Activated CD4-positive, alpha-beta T cell treated with anti-CD3 and anti-CD28 coated beads, Interleukin-2, amount 10 ng/mL, durations not matched to agents 7 days and 5 days (primary cell): ENCODE measurements at regions not wholly inside any gene's neighbourhood (a gene's known extent, or its start where the extent isn't known, plus 50 kb on each side); places are given as distances from the start of the nearest gene placed in this dataset.
"Not testable (repeated sequence)": the region's sequence is repeated elsewhere in the genome, so short reads cannot be mapped to it uniquely, and the experiment has no call there.

Experiments used
- CTCF ChIA-PET: fragments of 350-600 bp; sonication (Branson Sonifier 250); formaldehyde crosslinking; loops from one replicate; lab custom pipeline; 2021; ENCODE audit warnings: antibody characterized with exemption; lab: Charles Lee
- POLR2A ChIA-PET: fragments of 350-600 bp; sonication (Branson Sonifier 250); formaldehyde crosslinking; loops from one replicate; lab custom pipeline; 2021; ENCODE audit warnings: antibody characterized with exemption; lab: Charles Lee
- DNase-seq: peaks from one replicate; pipeline ENCODE4 v3.0.0-alpha.2; 2020
- H3K27ac Mint-ChIP-seq: one replicate; pipeline ENCODE4 v1.8.0; 2021; ENCODE audit warnings: mild to moderate bottlenecking, moderate library complexity, mixed read lengths
- H3K27me3 Mint-ChIP-seq: one replicate; pipeline ENCODE4 v1.8.0; 2021; ENCODE audit warnings: mixed read lengths
- H3K36me3 Mint-ChIP-seq: one replicate; pipeline ENCODE4 v1.8.0; 2021; ENCODE audit warnings: low read depth, mixed read lengths
- H3K4me1 Mint-ChIP-seq: one replicate; pipeline ENCODE4 v1.8.0; 2021; ENCODE audit warnings: mixed read lengths
- H3K4me3 Mint-ChIP-seq: one replicate; pipeline ENCODE4 v1.8.0; 2021; ENCODE audit warnings: mild to moderate bottlenecking, moderate library complexity, mixed read lengths
- H3K9me3 Mint-ChIP-seq: one replicate; pipeline ENCODE4 v1.8.0; 2021; ENCODE audit warnings: mixed read lengths

DNA sequence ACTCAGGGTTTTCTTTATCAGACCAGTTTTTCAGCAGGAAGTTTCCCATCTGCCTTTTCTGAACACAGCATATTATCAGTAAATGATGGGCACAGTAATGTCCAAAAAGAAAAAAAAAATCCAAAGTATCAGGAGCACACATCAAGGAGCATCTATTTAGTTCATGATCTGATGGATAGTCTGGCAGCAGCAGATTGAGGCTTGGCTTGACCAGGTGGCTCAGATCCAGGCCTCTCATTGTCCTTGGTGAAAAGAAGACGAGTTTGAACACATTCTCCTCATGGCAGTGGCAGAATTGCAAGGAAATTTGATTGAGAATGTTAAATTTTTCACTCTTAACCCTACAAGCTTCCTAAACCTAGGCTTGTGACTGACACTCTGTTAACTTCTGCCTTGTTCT, 192.9 kb downstream of the OXSM start:
- Mint-ChIP-seq H3K9me3 (no peaks in the 10 kb centered on the region), H3K27ac (no peak overlapping the region), H3K27me3 (no peaks in the 10 kb centered on the region), H3K4me1 (no peaks in the 10 kb centered on the region), H3K36me3 (no peaks in the 10 kb centered on the region), H3K4me3 (no peak overlapping the region)
- CTCF ChIA-PET: no interaction called here
- POLR2A ChIA-PET: no interaction called here
- DNase-seq: no peak

DNA sequence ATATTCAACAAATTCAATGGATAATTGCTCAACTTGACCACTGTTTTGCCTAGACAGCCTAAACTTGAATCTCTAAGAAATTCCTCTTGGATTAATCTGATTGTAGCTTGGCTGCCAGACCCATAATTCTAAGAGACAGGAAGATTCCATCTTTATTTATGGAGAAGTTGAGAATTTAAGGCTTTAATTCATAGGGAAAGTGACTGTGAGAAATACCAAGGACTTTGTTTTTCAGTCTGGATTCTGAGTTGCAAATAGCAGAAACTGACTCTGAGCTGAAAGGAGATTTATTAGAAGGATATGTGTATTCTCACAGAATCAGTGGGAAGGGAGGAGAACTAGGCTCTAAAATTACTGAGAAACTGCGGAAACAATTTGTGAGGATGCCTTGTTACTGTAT, 195.7 kb downstream of the OXSM start:
- H3K27me3 Mint-ChIP-seq: no peaks in the 10 kb centered on the region
- H3K9me3 Mint-ChIP-seq: no peaks in the 10 kb centered on the region
- no peak overlapping the region for H3K4me3 Mint-ChIP-seq
- H3K36me3 Mint-ChIP-seq: no peaks in the 10 kb centered on the region
- ChIA-PET CTCF (no interaction called here), POLR2A (no interaction called here)
- no peak for DNase-seq
- H3K27ac Mint-ChIP-seq: no peak overlapping the region
- no peaks in the 10 kb centered on the region for H3K4me1 Mint-ChIP-seq

DNA sequence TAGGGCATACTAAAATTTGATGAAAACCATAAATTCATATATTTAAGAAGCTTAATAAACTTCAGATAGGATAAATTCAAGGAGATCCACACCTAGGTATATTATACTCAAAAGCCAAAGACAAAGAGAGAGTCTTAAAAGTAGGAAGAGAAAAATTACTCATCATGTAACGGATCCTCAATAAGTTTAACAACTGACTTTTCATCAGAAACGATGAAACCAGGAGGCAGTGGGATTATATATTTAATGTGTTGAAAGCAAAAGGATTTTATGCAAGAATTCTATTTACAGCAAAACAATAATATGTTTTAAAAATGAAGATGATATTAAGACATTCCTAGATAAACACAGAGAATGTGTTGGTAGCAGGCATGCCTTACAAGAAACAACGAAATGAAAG, 202.7 kb downstream of the OXSM start:
- no peak for DNase-seq
- POLR2A ChIA-PET: no interaction called here
- CTCF ChIA-PET: no interaction called here
- Mint-ChIP-seq H3K4me3 (no peak overlapping the region), H3K4me1 (no peaks in the 10 kb centered on the region), H3K9me3 (peaks cover 16% of the 10 kb centered on the region), H3K36me3 (no peaks in the 10 kb centered on the region), H3K27ac (no peak overlapping the region), H3K27me3 (no peaks in the 10 kb centered on the region)

DNA sequence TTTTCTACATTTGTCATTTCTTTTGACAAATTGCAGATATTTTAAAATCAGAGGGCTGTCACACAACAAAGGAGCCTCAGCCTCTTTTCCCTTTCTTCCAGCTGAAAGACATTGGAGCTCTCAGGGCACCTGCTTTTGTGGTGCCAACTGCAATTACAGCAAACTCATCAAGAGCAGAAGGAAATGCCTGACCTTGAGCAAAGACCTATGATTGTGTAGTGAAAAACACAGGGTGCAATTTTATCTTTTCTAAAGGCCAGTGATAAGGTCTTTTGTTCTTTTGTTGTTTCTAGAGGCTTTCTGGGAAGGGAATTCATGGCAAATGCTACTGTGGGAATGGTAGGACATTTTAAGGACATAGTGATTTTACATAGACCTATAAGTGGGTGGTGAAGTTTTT, 214.3 kb downstream of the OXSM start:
- H3K9me3 Mint-ChIP-seq: peaks cover 5% of the 10 kb centered on the region
- ChIA-PET POLR2A (no interaction called here), CTCF (no interaction called here)
- no peaks in the 10 kb centered on the region for H3K4me1 Mint-ChIP-seq
- H3K36me3 Mint-ChIP-seq: no peaks in the 10 kb centered on the region
- no peak overlapping the region for H3K4me3 Mint-ChIP-seq
- no peak for DNase-seq
- H3K27me3 Mint-ChIP-seq: no peaks in the 10 kb centered on the region
- no peak overlapping the region for H3K27ac Mint-ChIP-seq

DNA sequence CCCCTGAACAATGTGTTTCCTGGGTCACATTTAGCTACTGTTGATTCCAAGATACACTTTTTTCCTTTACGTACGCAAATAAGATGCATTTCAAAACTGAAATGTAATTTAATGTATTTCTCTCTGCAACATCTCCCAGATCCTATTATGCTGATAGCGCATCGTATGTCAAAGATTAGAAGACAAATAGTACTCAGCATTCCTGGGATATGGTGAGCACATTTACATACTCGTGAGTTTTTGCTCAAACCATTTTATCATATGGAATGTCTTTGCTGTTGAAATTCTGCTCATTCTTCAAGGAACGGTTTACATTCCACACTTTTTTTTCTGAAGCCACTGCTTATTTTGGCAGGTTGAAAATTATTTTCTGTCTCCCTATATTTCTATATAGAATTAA, 221.4 kb downstream of the OXSM start:
- POLR2A ChIA-PET: no interaction called here
- DNase-seq: no peak
- Mint-ChIP-seq H3K4me1 (no peaks in the 10 kb centered on the region), H3K27me3 (no peaks in the 10 kb centered on the region), H3K27ac (no peak overlapping the region), H3K4me3 (no peak overlapping the region), H3K9me3 (no peaks in the 10 kb centered on the region), H3K36me3 (no peaks in the 10 kb centered on the region)
- CTCF ChIA-PET: no interaction called here

DNA sequence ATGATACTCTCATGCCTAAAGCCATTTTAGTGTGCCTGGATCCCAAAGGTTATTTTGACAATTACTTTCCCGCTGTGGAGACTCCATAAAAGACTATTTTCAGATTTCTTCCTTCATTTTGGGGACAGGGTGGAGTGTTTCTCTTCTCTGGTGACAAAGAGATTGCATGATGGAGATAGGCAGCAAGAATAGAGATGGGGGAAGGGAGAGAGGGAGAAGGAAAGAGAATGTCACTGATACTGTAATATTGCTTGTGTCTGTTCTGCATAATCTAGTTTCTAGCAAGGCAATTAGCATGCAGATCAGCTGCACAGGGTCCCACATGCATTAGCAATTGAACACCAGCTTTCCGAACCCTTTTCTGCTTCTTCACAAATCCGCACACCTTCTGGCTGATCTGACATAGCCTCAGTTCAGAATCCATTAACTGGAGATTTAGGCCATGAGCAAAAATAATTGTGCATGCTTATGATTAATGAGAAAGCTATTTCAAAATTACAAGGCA, 222.4 kb downstream of the OXSM start:
- Mint-ChIP-seq H3K4me3 (no peak overlapping the region), H3K27ac (no peak overlapping the region), H3K27me3 (no peaks in the 10 kb centered on the region), H3K4me1 (no peaks in the 10 kb centered on the region), H3K36me3 (no peaks in the 10 kb centered on the region), H3K9me3 (no peaks in the 10 kb centered on the region)
- CTCF ChIA-PET: no interaction called here
- DNase-seq: no peak
- POLR2A ChIA-PET: no interaction called here

DNA sequence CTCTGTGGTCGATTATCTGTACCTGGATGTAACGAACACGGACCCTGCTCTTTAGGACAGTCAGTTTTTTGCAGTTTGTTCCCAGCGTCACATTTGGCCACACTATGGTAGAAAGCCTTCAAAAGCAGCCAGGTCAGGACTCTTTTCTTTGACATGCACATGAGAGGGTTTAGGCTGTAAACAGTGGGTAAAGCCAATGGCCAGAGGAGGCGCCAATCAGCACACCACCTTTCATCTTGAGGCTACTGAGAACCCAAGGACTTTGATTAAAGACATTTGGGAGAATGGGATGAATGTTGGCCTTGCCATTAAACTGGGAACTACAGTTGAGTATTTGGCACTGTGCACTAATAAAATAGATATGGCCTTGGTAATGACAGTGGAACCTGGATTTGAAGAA, 225.9 kb downstream of the OXSM start:
- ChIA-PET CTCF (no interaction called here), POLR2A (no interaction called here)
- Mint-ChIP-seq H3K27me3 (no peaks in the 10 kb centered on the region), H3K27ac (no peak overlapping the region), H3K4me3 (no peak overlapping the region), H3K9me3 (no peaks in the 10 kb centered on the region), H3K4me1 (no peaks in the 10 kb centered on the region), H3K36me3 (no peaks in the 10 kb centered on the region)
- DNase-seq: no peak

DNA sequence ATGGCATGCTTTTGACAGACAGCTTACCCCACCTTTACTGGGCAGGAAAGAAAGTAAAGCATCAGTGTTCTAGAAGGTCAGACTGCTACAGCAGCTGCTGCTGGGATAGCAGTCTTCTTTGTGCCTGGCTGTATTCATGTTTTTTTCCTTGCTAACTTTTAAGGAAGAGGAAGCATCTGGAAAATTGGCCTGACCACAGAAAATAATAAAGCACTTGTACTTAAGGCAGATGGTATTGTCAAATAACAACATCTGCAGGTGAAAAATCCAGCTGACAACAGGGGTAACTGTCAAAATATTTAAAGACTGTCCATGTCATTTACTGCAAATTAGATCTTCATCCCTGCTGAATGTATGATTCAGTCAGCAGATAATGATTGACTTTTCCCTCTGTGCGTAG, 229.0 kb downstream of the OXSM start:
- Mint-ChIP-seq H3K4me1 (no peaks in the 10 kb centered on the region), H3K27ac (no peak overlapping the region), H3K36me3 (no peaks in the 10 kb centered on the region), H3K9me3 (no peaks in the 10 kb centered on the region), H3K4me3 (no peak overlapping the region), H3K27me3 (no peaks in the 10 kb centered on the region)
- ChIA-PET POLR2A (no interaction called here), CTCF (no interaction called here)
- DNase-seq: no peak

DNA sequence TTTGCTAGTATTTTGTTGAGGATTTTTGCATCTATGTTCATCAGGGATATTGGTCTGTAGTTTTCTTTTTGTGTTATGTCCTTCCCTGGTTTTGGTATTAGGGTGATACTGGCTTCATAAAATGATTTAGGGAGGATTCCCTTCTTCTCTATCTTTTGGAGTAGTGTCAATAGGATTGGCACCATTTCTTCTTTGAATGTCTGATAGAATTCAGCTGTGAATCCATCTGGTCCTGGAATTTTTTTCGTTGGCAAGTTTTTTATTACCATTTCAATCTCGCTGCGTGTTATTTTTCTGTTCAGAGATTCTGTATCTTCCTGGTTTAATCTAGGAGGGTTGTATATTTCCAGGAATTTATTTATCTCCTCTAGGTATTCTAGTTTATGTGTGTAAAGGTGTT, 234.3 kb downstream of the OXSM start:
- DNase-seq, H3K36me3 Mint-ChIP-seq, POLR2A ChIA-PET, H3K27ac Mint-ChIP-seq, H3K4me3 Mint-ChIP-seq, H3K9me3 Mint-ChIP-seq, CTCF ChIA-PET, H3K4me1 Mint-ChIP-seq, H3K27me3 Mint-ChIP-seq: not testable (repeated sequence)

DNA sequence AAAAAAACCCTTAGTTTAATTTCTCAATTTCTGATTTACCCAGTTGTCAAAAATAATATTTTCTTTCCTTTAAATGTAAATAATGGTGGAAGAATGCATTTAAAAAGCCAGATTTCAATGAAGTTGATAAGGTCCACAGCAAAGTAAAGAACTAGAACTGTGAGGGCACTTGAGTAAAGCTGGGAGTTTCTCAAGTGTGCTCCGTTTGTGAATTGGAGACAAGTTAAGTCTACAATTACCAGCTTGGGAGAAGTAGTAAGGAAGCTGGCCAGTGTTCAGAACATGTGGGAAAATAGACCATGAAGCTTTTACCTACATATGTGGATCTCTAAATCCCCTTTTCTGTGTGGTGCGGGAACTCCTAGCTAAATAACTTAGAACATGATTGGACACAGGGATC, 239.4 kb downstream of the OXSM start:
- Mint-ChIP-seq H3K4me1 (no peaks in the 10 kb centered on the region), H3K36me3 (no peaks in the 10 kb centered on the region), H3K9me3 (peaks cover 2% of the 10 kb centered on the region), H3K27ac (no peak overlapping the region), H3K27me3 (no peaks in the 10 kb centered on the region), H3K4me3 (no peak overlapping the region)
- DNase-seq: no peak
- ChIA-PET POLR2A (no interaction called here), CTCF (no interaction called here)

DNA sequence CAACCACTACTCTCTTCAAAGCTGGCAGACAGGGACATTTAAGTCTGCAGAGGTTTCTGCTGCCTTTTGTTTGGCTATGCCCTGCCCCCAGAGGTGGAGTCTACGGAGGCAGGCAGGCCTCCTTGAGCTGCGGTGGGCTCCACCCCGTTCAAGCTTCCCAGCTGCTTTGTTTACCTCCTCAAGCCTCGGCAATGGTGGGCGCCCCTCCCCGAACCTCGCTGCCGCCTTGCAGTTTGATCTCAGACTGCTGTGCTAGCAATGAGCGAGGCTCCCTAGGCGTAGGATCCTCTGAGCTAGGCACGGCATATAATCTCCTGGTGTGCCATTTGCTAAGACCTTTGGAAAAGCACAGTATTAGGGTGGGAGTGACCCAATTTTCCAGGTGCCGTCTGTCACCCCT, 252.2 kb downstream of the OXSM start:
- POLR2A ChIA-PET, DNase-seq, CTCF ChIA-PET, H3K36me3 Mint-ChIP-seq, H3K4me3 Mint-ChIP-seq, H3K27me3 Mint-ChIP-seq, H3K27ac Mint-ChIP-seq, H3K4me1 Mint-ChIP-seq: not testable (repeated sequence)
- H3K9me3 Mint-ChIP-seq: peaks cover 16% of the 10 kb centered on the region

DNA sequence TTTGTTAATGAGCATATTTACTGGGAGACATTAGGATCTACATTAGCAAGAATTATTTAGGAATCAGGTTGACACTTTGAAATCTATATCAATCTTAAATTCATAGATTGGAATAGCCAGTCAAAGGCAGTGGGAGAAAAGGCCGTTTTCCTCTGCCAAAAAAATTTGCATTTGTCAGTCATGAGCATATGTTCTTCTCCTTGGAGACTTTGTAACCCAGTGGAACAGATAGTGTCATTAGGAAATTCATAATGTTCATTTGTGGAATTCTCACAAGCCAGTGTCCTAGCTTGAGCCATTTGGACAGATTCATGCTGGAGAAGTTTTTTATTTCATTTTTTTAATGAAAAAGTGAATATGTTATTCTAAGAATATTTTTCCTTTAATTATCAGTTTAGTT, 260.1 kb downstream of the OXSM start:
- no peak for DNase-seq
- Mint-ChIP-seq H3K9me3 (no peaks in the 10 kb centered on the region), H3K27me3 (no peaks in the 10 kb centered on the region), H3K4me3 (no peak overlapping the region), H3K4me1 (no peaks in the 10 kb centered on the region), H3K36me3 (no peaks in the 10 kb centered on the region), H3K27ac (no peak overlapping the region)
- ChIA-PET CTCF (no interaction called here), POLR2A (no interaction called here)

DNA sequence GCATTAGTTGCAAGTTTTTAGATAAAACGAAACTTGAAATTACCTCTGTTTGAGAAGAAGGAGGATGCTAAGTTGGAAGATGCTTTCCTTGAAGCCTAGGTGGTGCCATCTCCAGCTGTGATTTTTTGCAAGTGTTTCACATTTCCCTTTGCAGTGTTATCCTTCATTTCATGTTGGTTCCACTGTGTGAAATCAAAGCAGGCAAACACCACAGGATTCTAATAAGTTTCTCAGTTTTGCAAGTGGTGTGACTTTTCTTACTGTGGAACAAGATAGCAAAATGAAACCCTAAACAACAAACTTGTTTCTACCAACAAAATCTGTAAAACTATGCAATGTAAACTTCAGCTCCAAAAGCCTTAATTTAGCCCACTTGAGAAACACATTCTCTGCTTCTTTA, 260.9 kb downstream of the OXSM start:
- H3K27me3 Mint-ChIP-seq: no peaks in the 10 kb centered on the region
- H3K9me3 Mint-ChIP-seq: no peaks in the 10 kb centered on the region
- DNase-seq: no peak
- H3K36me3 Mint-ChIP-seq: no peaks in the 10 kb centered on the region
- no peak overlapping the region for H3K27ac Mint-ChIP-seq
- H3K4me1 Mint-ChIP-seq: no peaks in the 10 kb centered on the region
- POLR2A ChIA-PET: no interaction called here
- CTCF ChIA-PET: no interaction called here
- H3K4me3 Mint-ChIP-seq: no peak overlapping the region

DNA sequence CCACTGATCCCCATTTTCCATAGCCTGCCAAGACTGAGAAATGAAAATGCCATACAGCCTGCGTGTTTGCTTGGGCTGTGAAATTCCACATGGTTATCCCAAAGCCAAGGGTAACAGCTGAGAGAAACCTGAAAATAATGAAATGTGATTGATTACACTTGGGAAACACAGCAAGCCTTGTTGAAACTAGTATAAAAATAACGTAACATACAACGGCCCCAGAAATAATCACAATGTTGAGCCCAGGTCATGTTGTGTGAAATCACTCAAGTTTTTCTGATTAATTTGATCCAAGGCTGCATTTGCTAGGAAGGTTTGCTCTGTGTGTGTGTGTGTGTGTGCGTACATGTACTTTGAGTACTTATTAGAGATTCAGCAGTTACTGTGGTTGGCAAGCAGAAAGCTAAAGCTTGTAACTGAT, 269.0 kb downstream of the OXSM start:
- Mint-ChIP-seq H3K27me3 (no peaks in the 10 kb centered on the region), H3K36me3 (no peaks in the 10 kb centered on the region), H3K4me3 (no peak overlapping the region), H3K27ac (no peak overlapping the region), H3K4me1 (no peaks in the 10 kb centered on the region), H3K9me3 (peaks cover 3% of the 10 kb centered on the region)
- ChIA-PET POLR2A (no interaction called here), CTCF (no interaction called here)
- no peak for DNase-seq
